SHP77 (cell line): ENCODE measurements at regions not wholly inside any gene's neighbourhood (a gene's known extent, or its start where the extent isn't known, plus 50 kb on each side); places are given as distances from the start of the nearest gene placed in this dataset.
"Not testable (repeated sequence)": the region's sequence is repeated elsewhere in the genome, so short reads cannot be mapped to it uniquely, and the experiment has no call there.

ENCODE experiments used
- DNase-seq, 2 experiments: peaks; one replicate each; lab custom pipeline; 2025; lab: John Stamatoyannopoulos, UW

- DNase-seq: no peak
Observed at GRCh38 chr2:155902635-155903034, 429.9 kb downstream of the NR4A2 start.

- DNase-seq: no peak
Observed at GRCh38 chr2:155895016-155895415, 437.5 kb downstream of the NR4A2 start.

- not testable (repeated sequence) for DNase-seq
Observed at GRCh38 chr2:155880382-155880781, 452.1 kb downstream of the NR4A2 start.

- DNase-seq: not testable (repeated sequence)
Observed at GRCh38 chr2:155879900-155880299, 452.6 kb downstream of the NR4A2 start.

- DNase-seq: no peak
Observed at GRCh38 chr2:155872396-155872795, 460.1 kb downstream of the NR4A2 start.

- DNase-seq: no peak
Observed at GRCh38 chr2:155871940-155872339, 460.6 kb downstream of the NR4A2 start.

GRCh38 chr2:155867564-155867963, 465.0 kb downstream of the NR4A2 start:
- DNase-seq: no peak

- no peak for DNase-seq
Observed at GRCh38 chr2:155866477-155866876, 466.0 kb downstream of the NR4A2 start.

GRCh38 chr2:155852156-155852555, 480.4 kb downstream of the NR4A2 start:
- DNase-seq: no peak

- no peak for DNase-seq
Observed at GRCh38 chr2:155846259-155846658, 486.3 kb downstream of the NR4A2 start.

GRCh38 chr2:155844461-155844860, 488.1 kb downstream of the NR4A2 start:
- no peak for DNase-seq

- DNase-seq: no peak
Observed at GRCh38 chr2:155842103-155842502, 490.4 kb downstream of the NR4A2 start.

GRCh38 chr2:155841442-155841841, 491.1 kb downstream of the NR4A2 start:
- DNase-seq: no peak

GRCh38 chr2:155840661-155841060, 491.9 kb downstream of the NR4A2 start:
- DNase-seq: no peak

GRCh38 chr2:155839991-155840390, 492.5 kb downstream of the NR4A2 start:
- no peak for DNase-seq

- DNase-seq: no peak
Observed at GRCh38 chr2:155839436-155839835, 493.1 kb downstream of the NR4A2 start.

- DNase-seq: no peak
Observed at GRCh38 chr2:155836439-155836838, 496.1 kb downstream of the NR4A2 start.

- DNase-seq: no peak
Observed at GRCh38 chr2:155830817-155831579, 501.5 kb downstream of the NR4A2 start.

- DNase-seq: no peak
Observed at GRCh38 chr2:155830351-155830750, 502.2 kb downstream of the NR4A2 start.

GRCh38 chr2:155825876-155826275, 506.6 kb downstream of the NR4A2 start:
- DNase-seq: no peak

GRCh38 chr2:155815851-155816250, 516.7 kb downstream of the NR4A2 start:
- peak; percentile 13 to 28 for DNase-seq

- no peak for DNase-seq
Observed at GRCh38 chr2:155815275-155815674, 517.2 kb downstream of the NR4A2 start.

GRCh38 chr2:155810411-155810810, 522.1 kb downstream of the NR4A2 start:
- DNase-seq: no peak

- no peak for DNase-seq
Observed at GRCh38 chr2:155802888-155803287, 529.6 kb downstream of the NR4A2 start.
